Kidney (tissue), 13 donors: ENCODE measurements at regions not wholly inside any gene's neighbourhood (a gene's known extent, or its start where the extent isn't known, plus 50 kb on each side); places are given as distances from the start of the nearest gene placed in this dataset.

Experiments used
- DNase-seq, 5 donors: peaks; one replicate each; pipeline ENCODE4 v3.0.0-alpha.2; 2013 to 2020
- FAIRE-seq: peaks from 2 replicates; lab custom pipeline; 2012; peaks lifted over from hg19 to GRCh38; lab: Jason Lieb, UNC
- H3K27ac ChIP-seq, 2 donors: one replicate each; pipeline ENCODE4 v1.7.0; 2013; ENCODE audit warnings: low read depth in 2 of 2, low read length in 2 of 2, inconsistent platforms in 1 of 2
- H3K27me3 ChIP-seq: one replicate; pipeline ENCODE4 v1.7.1; 2013; ENCODE audit warnings: low read length, inconsistent platforms; ENCODE audit not compliant: control insufficient read depth, insufficient read depth
- H3K36me3 ChIP-seq, 3 donors: one replicate each; pipeline versions ENCODE4 v1.7.0 to v1.7.1; 2013; ENCODE audit warnings: low read length in 3 of 3, control low read depth in 1 of 3, inconsistent platforms in 1 of 3; ENCODE audit not compliant: insufficient read depth in 3 of 3, control insufficient read depth in 2 of 3
- H3K4me1 ChIP-seq, 3 donors: one replicate each; pipeline versions ENCODE4 v1.7.0 to v1.7.1; 2013; ENCODE audit warnings: low read length in 3 of 3, inconsistent platforms in 1 of 3, low read depth in 1 of 3; ENCODE audit not compliant: control insufficient read depth in 2 of 3, insufficient read depth in 2 of 3
- H3K4me3 ChIP-seq, 3 donors: one replicate each; pipeline versions ENCODE4 v1.7.0 to v1.8.1; 2013; ENCODE audit warnings: low read length in 3 of 3, control low read depth in 1 of 3, inconsistent platforms in 1 of 3
- H3K9ac ChIP-seq, 3 donors: one replicate each; pipeline versions ENCODE4 v1.7.0 to v1.7.1; 2013; ENCODE audit warnings: low read length in 3 of 3, control low read depth in 1 of 3, inconsistent platforms in 1 of 3
- H3K9me3 ChIP-seq, 3 donors: one replicate each; pipeline versions ENCODE4 v1.7.0 to v1.7.1; 2013; ENCODE audit warnings: low read length in 3 of 3, control low read depth in 1 of 3, inconsistent platforms in 1 of 3; ENCODE audit not compliant: control insufficient read depth in 2 of 3, insufficient read depth in 1 of 3
- intact Hi-C: fragments of 100-400 bp; cut with DNase I; formaldehyde crosslinking; loops from one replicate; pipeline ENCODE4 v1.11.1; 2022
- TF ChIP-seq, protein P1 (sequence below): IDR thresholded peaks from 3 replicates; pipeline ENCODE4 v1.5.1; 2012; ENCODE audit warnings: mild to moderate bottlenecking, moderate library complexity, borderline replicate concordance; ENCODE audit not compliant: insufficient read depth; ENCODE audit errors: extremely low read depth
- donor health status: control.
- donor health status: control.
- donor health status: control.
- donor health status: control.
- donor health status: control.
- donor health status: DM: yes; HTN: yes; CAD: no.
- donor health status: Normal renal cell carcinoma (clear cell type).

DNA sequence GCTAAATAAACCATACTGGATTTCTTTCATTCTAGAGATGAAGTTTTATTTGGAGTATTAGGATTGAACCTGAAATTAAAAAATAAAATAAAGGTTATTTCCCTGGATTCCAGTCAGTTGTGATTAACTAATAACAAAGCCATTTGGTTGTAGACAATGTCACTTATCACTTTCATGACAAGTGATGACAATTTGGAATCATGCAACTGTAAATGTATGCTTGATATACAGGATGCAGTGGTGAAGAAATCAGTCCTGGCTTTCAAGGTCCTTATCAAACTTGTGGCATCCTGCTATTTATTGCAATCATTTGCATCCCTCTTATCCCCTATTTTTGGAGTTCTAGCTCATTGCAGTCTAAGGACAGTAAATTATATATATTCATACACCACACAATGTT lies 425.2 kb downstream of the CHL1 start:
- H3K27me3 ChIP-seq: no peaks in the 10 kb centered on the region
- FAIRE-seq: no peak
- DNase-seq: no peak
- H3K36me3 ChIP-seq: no peaks in the 10 kb centered on the region
- no peak overlapping the region for H3K9ac ChIP-seq
- no peaks in the 10 kb centered on the region for H3K9me3 ChIP-seq
- TF ChIP-seq, protein P1, sequence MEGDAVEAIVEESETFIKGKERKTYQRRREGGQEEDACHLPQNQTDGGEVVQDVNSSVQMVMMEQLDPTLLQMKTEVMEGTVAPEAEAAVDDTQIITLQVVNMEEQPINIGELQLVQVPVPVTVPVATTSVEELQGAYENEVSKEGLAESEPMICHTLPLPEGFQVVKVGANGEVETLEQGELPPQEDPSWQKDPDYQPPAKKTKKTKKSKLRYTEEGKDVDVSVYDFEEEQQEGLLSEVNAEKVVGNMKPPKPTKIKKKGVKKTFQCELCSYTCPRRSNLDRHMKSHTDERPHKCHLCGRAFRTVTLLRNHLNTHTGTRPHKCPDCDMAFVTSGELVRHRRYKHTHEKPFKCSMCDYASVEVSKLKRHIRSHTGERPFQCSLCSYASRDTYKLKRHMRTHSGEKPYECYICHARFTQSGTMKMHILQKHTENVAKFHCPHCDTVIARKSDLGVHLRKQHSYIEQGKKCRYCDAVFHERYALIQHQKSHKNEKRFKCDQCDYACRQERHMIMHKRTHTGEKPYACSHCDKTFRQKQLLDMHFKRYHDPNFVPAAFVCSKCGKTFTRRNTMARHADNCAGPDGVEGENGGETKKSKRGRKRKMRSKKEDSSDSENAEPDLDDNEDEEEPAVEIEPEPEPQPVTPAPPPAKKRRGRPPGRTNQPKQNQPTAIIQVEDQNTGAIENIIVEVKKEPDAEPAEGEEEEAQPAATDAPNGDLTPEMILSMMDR: no peak
- intact Hi-C loops: no loop called here
- H3K4me3 ChIP-seq: no peak overlapping the region
- H3K4me1 ChIP-seq: no peaks in the 10 kb centered on the region
- no peak overlapping the region for H3K27ac ChIP-seq

DNA sequence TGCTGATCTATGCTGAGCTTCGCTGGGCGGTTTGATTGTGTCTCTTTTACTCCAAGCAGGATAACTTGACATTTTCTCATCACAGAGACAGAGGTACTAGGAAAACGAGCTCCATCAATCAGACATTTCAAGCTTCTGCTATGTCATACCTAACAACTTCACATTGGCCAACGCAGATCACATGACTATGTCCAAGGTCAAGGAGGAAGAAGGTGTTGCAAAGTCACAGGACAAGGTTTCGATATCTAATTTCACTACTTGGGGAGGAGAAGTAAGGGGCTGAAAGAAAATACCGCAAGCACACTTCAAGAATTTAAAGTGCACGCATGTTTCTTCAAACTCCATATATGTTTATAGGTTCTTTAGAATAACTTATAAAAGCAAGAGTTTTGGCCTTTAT lies 425.8 kb downstream of the CHL1 start:
- FAIRE-seq (no peak), DNase-seq (no peak)
- H3K27ac ChIP-seq: no peak overlapping the region
- H3K9me3 ChIP-seq: no peaks in the 10 kb centered on the region
- no peaks in the 10 kb centered on the region for H3K4me1 ChIP-seq
- no peaks in the 10 kb centered on the region for H3K36me3 ChIP-seq
- intact Hi-C loops: no loop called here
- H3K4me3 ChIP-seq: no peak overlapping the region
- no peaks in the 10 kb centered on the region for H3K27me3 ChIP-seq
- TF ChIP-seq, protein P1: no peak
- H3K9ac ChIP-seq: no peak overlapping the region

DNA sequence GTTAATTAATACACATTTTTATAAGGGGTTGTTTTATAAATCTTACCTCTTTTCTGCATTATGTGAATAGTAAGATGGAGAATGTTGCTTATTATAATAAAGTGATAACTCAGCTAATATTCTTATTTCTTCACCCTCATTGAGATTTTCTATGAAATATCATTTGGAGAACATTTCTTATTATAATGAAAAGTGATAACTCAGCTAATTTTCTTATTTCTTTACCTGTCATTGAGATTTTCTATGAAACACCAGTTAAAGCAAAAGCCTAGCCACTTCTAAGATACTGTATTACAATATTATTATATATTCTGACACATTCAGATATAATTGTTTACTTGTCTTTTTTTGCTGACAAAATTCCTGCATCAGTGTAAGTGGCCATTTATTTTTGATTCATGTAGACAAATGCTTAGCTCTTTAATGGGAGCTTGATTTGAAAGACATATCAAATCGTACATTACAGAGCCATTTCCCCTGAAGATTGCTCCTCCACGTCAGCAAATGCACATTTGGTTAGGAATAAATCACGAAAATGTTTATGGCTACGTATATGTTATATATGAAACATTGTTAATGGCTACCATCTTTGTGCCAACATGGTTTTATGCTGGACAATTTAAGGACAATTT lies 427.5 kb downstream of the CHL1 start:
- no peak for FAIRE-seq
- intact Hi-C loops: no loop called here
- H3K27me3 ChIP-seq: no peaks in the 10 kb centered on the region

More for the DNA sequence above, 427.5 kb downstream of the CHL1 start:
- DNase-seq: no peak
- Histone ChIP-seq H3K4me1 (no peaks in the 10 kb centered on the region), H3K9me3 (no peaks in the 10 kb centered on the region), H3K4me3 (no peak overlapping the region), H3K9ac (no peak overlapping the region), H3K27ac (no peak overlapping the region), H3K36me3 (no peaks in the 10 kb centered on the region)
- TF ChIP-seq, protein P1: no peak
